Activated T-helper 1 cell treated with anti-CD3 and anti-CD28 coated beads, Interleukin-12 subunit alpha, Interleukin-12 subunit beta, Interleukin-2, Interleukin-4 antibody, amounts not matched to agents 30 ng/mL and 10 ng/mL and 1 ng/mL, durations not matched to agents 14 hours and 24 hours and 36 hours (primary cell): ENCODE measurements at regions not wholly inside any gene's neighbourhood (a gene's known extent, or its start where the extent isn't known, plus 50 kb on each side); places are given as distances from the start of the nearest gene placed in this dataset.

Experiments
- DNase-seq: peaks from one replicate; pipeline ENCODE4 v3.0.0; 2021; ENCODE audit warnings: low spot score
- H3K27ac Mint-ChIP-seq: one replicate; pipeline ENCODE4 v1.8.0; 2021; ENCODE audit warnings: mild to moderate bottlenecking, mixed read lengths
- H3K27me3 Mint-ChIP-seq: one replicate; pipeline ENCODE4 v1.8.0; 2022; ENCODE audit warnings: mild to moderate bottlenecking, moderate library complexity, mixed read lengths; ENCODE audit not compliant: insufficient read depth
- H3K36me3 Mint-ChIP-seq: one replicate; pipeline ENCODE4 v1.8.0; 2021; ENCODE audit warnings: low read depth, mixed read lengths
- H3K4me1 Mint-ChIP-seq: one replicate; pipeline ENCODE4 v1.8.0; 2021; ENCODE audit warnings: low read depth, mixed read lengths
- H3K4me3 Mint-ChIP-seq: one replicate; pipeline ENCODE4 v1.8.0; 2021; ENCODE audit warnings: mild to moderate bottlenecking, moderate library complexity, mixed read lengths
- H3K9me3 Mint-ChIP-seq: one replicate; pipeline ENCODE4 v1.8.0; 2021; ENCODE audit warnings: mixed read lengths
- intact Hi-C: fragments of 100-400 bp; cut with micrococcal nuclease; formaldehyde crosslinking; loops from one replicate; pipeline ENCODE4 v1.15.1; 2024

- Mint-ChIP-seq H3K27ac (no peak overlapping the region), H3K36me3 (peaks cover 5% of the 10 kb centered on the region), H3K4me3 (no peak overlapping the region), H3K9me3 (peaks cover 6% of the 10 kb centered on the region), H3K27me3 (no peaks in the 10 kb centered on the region), H3K4me1 (peaks cover 10% of the 10 kb centered on the region)
- intact Hi-C loops, result no loop called here
- DNase-seq, result no peak
These were observed 119.2 kb upstream of the TNFSF11 start for GRCh38 chr13:42454749-42455148.

- H3K27ac Mint-ChIP-seq, result no peak overlapping the region
- intact Hi-C loops, result no loop called here
- peaks cover 10% of the 10 kb centered on the region for H3K36me3 Mint-ChIP-seq
- peaks cover 26% of the 10 kb centered on the region for H3K9me3 Mint-ChIP-seq
- no peak overlapping the region for H3K4me3 Mint-ChIP-seq
- no peak for DNase-seq
- H3K4me1 Mint-ChIP-seq, result peaks cover 9% of the 10 kb centered on the region
- H3K27me3 Mint-ChIP-seq, result no peaks in the 10 kb centered on the region
These were observed 115.8 kb upstream of the TNFSF11 start for GRCh38 chr13:42458193-42458592.

- no peak overlapping the region for H3K4me3 Mint-ChIP-seq
- no peak for DNase-seq
- peaks cover 7% of the 10 kb centered on the region for H3K4me1 Mint-ChIP-seq
- peaks cover 15% of the 10 kb centered on the region for H3K36me3 Mint-ChIP-seq
- peaks cover 42% of the 10 kb centered on the region for H3K9me3 Mint-ChIP-seq
- H3K27ac Mint-ChIP-seq, result no peak overlapping the region
- peaks cover 2% of the 10 kb centered on the region for H3K27me3 Mint-ChIP-seq
- intact Hi-C loops, result no loop called here
These were observed 107.8 kb upstream of the TNFSF11 start for GRCh38 chr13:42466123-42466522.

- Mint-ChIP-seq H3K36me3 (peaks cover 15% of the 10 kb centered on the region), H3K9me3 (peaks cover 39% of the 10 kb centered on the region), H3K27me3 (peaks cover 2% of the 10 kb centered on the region), H3K4me1 (peaks cover 7% of the 10 kb centered on the region), H3K27ac (no peak overlapping the region), H3K4me3 (no peak overlapping the region)
- DNase-seq, result no peak
- intact Hi-C loops, result no loop called here
These were observed 107.3 kb upstream of the TNFSF11 start for GRCh38 chr13:42466609-42467008.

GRCh38 chr13:42474954-42475353 lies 99.0 kb upstream of the TNFSF11 start:
- intact Hi-C loops, result loop anchor here (1.0 to 5.0 kb wide), 2 partner anchors 98 to 203 kb away; partner anchors contain the start of gene AKAP11
- Mint-ChIP-seq H3K36me3 (peaks cover 14% of the 10 kb centered on the region), H3K4me1 (peaks cover 24% of the 10 kb centered on the region), H3K27ac (peak overlapping the region; percentile 63), H3K27me3 (peaks cover 2% of the 10 kb centered on the region), H3K9me3 (peaks cover 9% of the 10 kb centered on the region), H3K4me3 (no peak overlapping the region)
- DNase-seq, result no peak

- intact Hi-C loops, result loop anchor here (1.0 to 5.0 kb wide), 2 partner anchors 143 to 205 kb away; partner anchors contain the start of gene AKAP11
- Mint-ChIP-seq H3K4me1 (peaks cover 24% of the 10 kb centered on the region), H3K36me3 (peaks cover 12% of the 10 kb centered on the region), H3K4me3 (no peak overlapping the region), H3K27ac (no peak overlapping the region), H3K27me3 (no peaks in the 10 kb centered on the region), H3K9me3 (peaks cover 6% of the 10 kb centered on the region)
- no peak for DNase-seq
These were observed 96.3 kb upstream of the TNFSF11 start for GRCh38 chr13:42477596-42478190.

GRCh38 chr13:42478531-42479156 lies 95.3 kb upstream of the TNFSF11 start:
- Mint-ChIP-seq H3K27ac (no peak overlapping the region), H3K9me3 (peaks cover 6% of the 10 kb centered on the region), H3K4me1 (peaks cover 24% of the 10 kb centered on the region), H3K27me3 (no peaks in the 10 kb centered on the region), H3K4me3 (no peak overlapping the region), H3K36me3 (peaks cover 12% of the 10 kb centered on the region)
- DNase-seq, result no peak
- intact Hi-C loops, result loop anchor here (1.0 to 5.0 kb wide), 2 partner anchors 144 to 206 kb away; partner anchors contain the start of gene AKAP11

- H3K9me3 Mint-ChIP-seq, result no peaks in the 10 kb centered on the region
- no peaks in the 10 kb centered on the region for H3K27me3 Mint-ChIP-seq
- intact Hi-C loops, result no loop called here
- H3K27ac Mint-ChIP-seq, result no peak overlapping the region
- H3K36me3 Mint-ChIP-seq, result peaks cover 1% of the 10 kb centered on the region
- no peak for DNase-seq
- no peaks in the 10 kb centered on the region for H3K4me1 Mint-ChIP-seq
- H3K4me3 Mint-ChIP-seq, result no peak overlapping the region
These were observed 89.6 kb upstream of the TNFSF11 start for GRCh38 chr13:42484386-42484785.

- H3K27ac Mint-ChIP-seq, result no peak overlapping the region
- H3K4me1 Mint-ChIP-seq, result no peaks in the 10 kb centered on the region
- peaks cover 1% of the 10 kb centered on the region for H3K36me3 Mint-ChIP-seq
- no peak for DNase-seq
- intact Hi-C loops, result no loop called here
- H3K27me3 Mint-ChIP-seq, result no peaks in the 10 kb centered on the region
- H3K4me3 Mint-ChIP-seq, result no peak overlapping the region
- no peaks in the 10 kb centered on the region for H3K9me3 Mint-ChIP-seq
These were observed 88.7 kb upstream of the TNFSF11 start for GRCh38 chr13:42485272-42485671.

- Mint-ChIP-seq H3K27me3 (no peaks in the 10 kb centered on the region), H3K4me1 (no peaks in the 10 kb centered on the region), H3K27ac (no peak overlapping the region), H3K4me3 (no peak overlapping the region), H3K36me3 (peaks cover 1% of the 10 kb centered on the region), H3K9me3 (no peaks in the 10 kb centered on the region)
- DNase-seq, result no peak
- intact Hi-C loops, result no loop called here
These were observed 87.2 kb upstream of the TNFSF11 start for GRCh38 chr13:42486711-42487198.

GRCh38 chr13:42487221-42487620 lies 86.7 kb upstream of the TNFSF11 start:
- no peaks in the 10 kb centered on the region for H3K9me3 Mint-ChIP-seq
- no peak overlapping the region for H3K27ac Mint-ChIP-seq
- DNase-seq, result no peak
- intact Hi-C loops, result no loop called here
- H3K36me3 Mint-ChIP-seq, result peaks cover 1% of the 10 kb centered on the region
- H3K27me3 Mint-ChIP-seq, result no peaks in the 10 kb centered on the region
- no peaks in the 10 kb centered on the region for H3K4me1 Mint-ChIP-seq
- H3K4me3 Mint-ChIP-seq, result no peak overlapping the region

GRCh38 chr13:42490676-42491075 lies 83.3 kb upstream of the TNFSF11 start:
- Mint-ChIP-seq H3K27ac (no peak overlapping the region), H3K27me3 (no peaks in the 10 kb centered on the region), H3K36me3 (peaks cover 1% of the 10 kb centered on the region), H3K4me1 (peaks cover 22% of the 10 kb centered on the region), H3K9me3 (no peaks in the 10 kb centered on the region), H3K4me3 (no peak overlapping the region)
- no peak for DNase-seq
- intact Hi-C loops, result loop anchor here (10.0 kb wide), 2 partner anchors 534 to 1384 kb away; partner anchors contain the start of genes CCDC122, DNAJC15 and LACC1

GRCh38 chr13:42492372-42492920 lies 81.5 kb upstream of the TNFSF11 start:
- H3K4me1 Mint-ChIP-seq, result peaks cover 38% of the 10 kb centered on the region

More at GRCh38 chr13:42492372-42492920, 81.5 kb upstream of the TNFSF11 start:
- DNase-seq, result no peak
- Mint-ChIP-seq H3K4me3 (no peak overlapping the region), H3K9me3 (peaks cover 4% of the 10 kb centered on the region), H3K36me3 (peaks cover 3% of the 10 kb centered on the region), H3K27me3 (no peaks in the 10 kb centered on the region), H3K27ac (no peak overlapping the region)
- intact Hi-C loops, result loop anchor here (10.0 kb wide), 2 partner anchors 532 to 1382 kb away; partner anchors contain the start of genes CCDC122, DNAJC15 and LACC1
